ENCODE measurements at regions not wholly inside any gene's neighbourhood (a gene's known extent, or its start where the extent isn't known, plus 50 kb on each side); places are given as distances from the start of the nearest gene placed in this dataset.
"Not testable (repeated sequence)": the region's sequence is repeated elsewhere in the genome, so short reads cannot be mapped to it uniquely, and the experiment has no call there.

- intact Hi-C loops (cut with micrococcal nuclease), result no loop called here
- Mint-ChIP-seq H3K9me3 (no peaks in the 10 kb centered on the region), H3K36me3 (ENCODE audit: low read depth) (no peaks in the 10 kb centered on the region), H3K4me3 (no peak overlapping the region), H3K4me1 (ENCODE audit: low read depth) (no peaks in the 10 kb centered on the region), H3K27ac (no peak overlapping the region), H3K27me3 (peaks cover 2% of the 10 kb centered on the region)
These were observed 559.6 kb downstream of the CETN3 start for GRCh38 chr5:89849830-89850512.

- no peak overlapping the region for H3K4me3 Mint-ChIP-seq
- H3K36me3 Mint-ChIP-seq (ENCODE audit: low read depth), result no peaks in the 10 kb centered on the region
- H3K9me3 Mint-ChIP-seq, result no peaks in the 10 kb centered on the region
- no peaks in the 10 kb centered on the region for H3K4me1 Mint-ChIP-seq (ENCODE audit: low read depth)
- H3K27ac Mint-ChIP-seq, result no peak overlapping the region
- intact Hi-C loops (cut with micrococcal nuclease), result no loop called here
- H3K27me3 Mint-ChIP-seq, result peaks cover 2% of the 10 kb centered on the region
These were observed 561.8 kb downstream of the CETN3 start for GRCh38 chr5:89847743-89848142.

GRCh38 chr5:89844548-89844947 is 565.0 kb downstream of the CETN3 start:
- peaks cover 2% of the 10 kb centered on the region for H3K27me3 Mint-ChIP-seq
- intact Hi-C loops (cut with micrococcal nuclease), result no loop called here
- H3K4me3 Mint-ChIP-seq, result no peak overlapping the region
- no peaks in the 10 kb centered on the region for H3K4me1 Mint-ChIP-seq (ENCODE audit: low read depth)
- no peaks in the 10 kb centered on the region for H3K9me3 Mint-ChIP-seq
- H3K27ac Mint-ChIP-seq, result no peak overlapping the region
- no peaks in the 10 kb centered on the region for H3K36me3 Mint-ChIP-seq (ENCODE audit: low read depth)

- intact Hi-C loops (cut with micrococcal nuclease), result no loop called here
- Mint-ChIP-seq H3K27ac (no peak overlapping the region), H3K36me3 (ENCODE audit: low read depth) (no peaks in the 10 kb centered on the region), H3K9me3 (no peaks in the 10 kb centered on the region), H3K4me3 (no peak overlapping the region), H3K27me3 (peaks cover 2% of the 10 kb centered on the region), H3K4me1 (ENCODE audit: low read depth) (no peaks in the 10 kb centered on the region)
These were observed 567.0 kb downstream of the CETN3 start for GRCh38 chr5:89842531-89842930.

GRCh38 chr5:89840906-89841305 is 568.6 kb downstream of the CETN3 start:
- Mint-ChIP-seq H3K27ac (no peak overlapping the region), H3K4me3 (no peak overlapping the region), H3K4me1 (ENCODE audit: low read depth) (no peaks in the 10 kb centered on the region), H3K9me3 (peaks cover 14% of the 10 kb centered on the region), H3K27me3 (no peaks in the 10 kb centered on the region), H3K36me3 (ENCODE audit: low read depth) (no peaks in the 10 kb centered on the region)
- intact Hi-C loops (cut with micrococcal nuclease), result no loop called here

- Mint-ChIP-seq H3K4me1 (ENCODE audit: low read depth) (no peaks in the 10 kb centered on the region), H3K27ac (no peak overlapping the region), H3K36me3 (ENCODE audit: low read depth) (no peaks in the 10 kb centered on the region), H3K9me3 (no peaks in the 10 kb centered on the region), H3K4me3 (no peak overlapping the region), H3K27me3 (no peaks in the 10 kb centered on the region)
- intact Hi-C loops (cut with micrococcal nuclease), result no loop called here
These were observed 578.9 kb downstream of the CETN3 start for GRCh38 chr5:89830691-89831090.

- intact Hi-C loops (cut with micrococcal nuclease), result no loop called here
- Mint-ChIP-seq H3K9me3 (no peaks in the 10 kb centered on the region), H3K36me3 (ENCODE audit: low read depth) (no peaks in the 10 kb centered on the region), H3K4me3 (no peak overlapping the region), H3K4me1 (ENCODE audit: low read depth) (no peaks in the 10 kb centered on the region), H3K27ac (no peak overlapping the region), H3K27me3 (no peaks in the 10 kb centered on the region)
These were observed 581.6 kb downstream of the CETN3 start for GRCh38 chr5:89827960-89828359.

GRCh38 chr5:89827359-89827758 is 582.2 kb downstream of the CETN3 start:
- H3K4me1 Mint-ChIP-seq (ENCODE audit: low read depth), result no peaks in the 10 kb centered on the region
- H3K4me3 Mint-ChIP-seq, result no peak overlapping the region
- no peaks in the 10 kb centered on the region for H3K9me3 Mint-ChIP-seq
- no peaks in the 10 kb centered on the region for H3K27me3 Mint-ChIP-seq
- H3K36me3 Mint-ChIP-seq (ENCODE audit: low read depth), result no peaks in the 10 kb centered on the region
- no peak overlapping the region for H3K27ac Mint-ChIP-seq
- intact Hi-C loops (cut with micrococcal nuclease), result no loop called here

- no peak overlapping the region for H3K27ac Mint-ChIP-seq
- no peak overlapping the region for H3K4me3 Mint-ChIP-seq
- no peaks in the 10 kb centered on the region for H3K9me3 Mint-ChIP-seq
These were observed 582.6 kb downstream of the CETN3 start for GRCh38 chr5:89826938-89827337.

GRCh38 chr5:89823046-89823445 is 586.5 kb downstream of the CETN3 start:
- H3K36me3 Mint-ChIP-seq (ENCODE audit: low read depth), result no peaks in the 10 kb centered on the region
- H3K27me3 Mint-ChIP-seq, result no peaks in the 10 kb centered on the region
- H3K27ac Mint-ChIP-seq, result no peak overlapping the region
- no peaks in the 10 kb centered on the region for H3K9me3 Mint-ChIP-seq
- H3K4me3 Mint-ChIP-seq, result no peak overlapping the region
- no peaks in the 10 kb centered on the region for H3K4me1 Mint-ChIP-seq (ENCODE audit: low read depth)
- intact Hi-C loops (cut with micrococcal nuclease), result no loop called here

More at GRCh38 chr5:89826938-89827337, 582.6 kb downstream of the CETN3 start:
- intact Hi-C loops (cut with micrococcal nuclease), result no loop called here
- no peaks in the 10 kb centered on the region for H3K4me1 Mint-ChIP-seq (ENCODE audit: low read depth)
- H3K36me3 Mint-ChIP-seq (ENCODE audit: low read depth), result no peaks in the 10 kb centered on the region
- H3K27me3 Mint-ChIP-seq, result no peaks in the 10 kb centered on the region

GRCh38 chr5:89817841-89818240 is 591.7 kb downstream of the CETN3 start:
- no peaks in the 10 kb centered on the region for H3K9me3 Mint-ChIP-seq

GRCh38 chr5:89816038-89816437 is 593.5 kb downstream of the CETN3 start:
- intact Hi-C loops (cut with micrococcal nuclease), result no loop called here
- no peaks in the 10 kb centered on the region for H3K9me3 Mint-ChIP-seq
- no peaks in the 10 kb centered on the region for H3K4me1 Mint-ChIP-seq (ENCODE audit: low read depth)
- no peak overlapping the region for H3K27ac Mint-ChIP-seq
- no peaks in the 10 kb centered on the region for H3K36me3 Mint-ChIP-seq (ENCODE audit: low read depth)
- H3K27me3 Mint-ChIP-seq, result no peaks in the 10 kb centered on the region
- no peak overlapping the region for H3K4me3 Mint-ChIP-seq

More at GRCh38 chr5:89817841-89818240, 591.7 kb downstream of the CETN3 start:
- Mint-ChIP-seq H3K27me3 (no peaks in the 10 kb centered on the region), H3K4me1 (ENCODE audit: low read depth) (no peaks in the 10 kb centered on the region), H3K27ac (no peak overlapping the region), H3K36me3 (ENCODE audit: low read depth) (no peaks in the 10 kb centered on the region), H3K4me3 (no peak overlapping the region)
- intact Hi-C loops (cut with micrococcal nuclease), result no loop called here

- H3K36me3 Mint-ChIP-seq (ENCODE audit: low read depth); H3K4me3 Mint-ChIP-seq; H3K27ac Mint-ChIP-seq; H3K27me3 Mint-ChIP-seq; H3K4me1 Mint-ChIP-seq (ENCODE audit: low read depth); intact Hi-C loops (cut with micrococcal nuclease): not testable (repeated sequence)
- H3K9me3 Mint-ChIP-seq, result peaks cover 39% of the 10 kb centered on the region
These were observed 608.8 kb downstream of the CETN3 start for GRCh38 chr5:89800735-89801134.

GRCh38 chr5:89794504-89794903 is 615.1 kb downstream of the CETN3 start:
- H3K27me3 Mint-ChIP-seq; intact Hi-C loops (cut with micrococcal nuclease); H3K4me1 Mint-ChIP-seq (ENCODE audit: low read depth); H3K4me3 Mint-ChIP-seq; H3K27ac Mint-ChIP-seq; H3K36me3 Mint-ChIP-seq (ENCODE audit: low read depth): not testable (repeated sequence)
- peaks cover 21% of the 10 kb centered on the region for H3K9me3 Mint-ChIP-seq

GRCh38 chr5:89779734-89780133 is 629.8 kb downstream of the CETN3 start:
- H3K4me3 Mint-ChIP-seq; H3K27ac Mint-ChIP-seq; H3K36me3 Mint-ChIP-seq (ENCODE audit: low read depth); intact Hi-C loops (cut with micrococcal nuclease); H3K27me3 Mint-ChIP-seq; H3K4me1 Mint-ChIP-seq (ENCODE audit: low read depth): not testable (repeated sequence)
- H3K9me3 Mint-ChIP-seq, result peaks cover 56% of the 10 kb centered on the region
